ENCODE measurements at regions not wholly inside any gene's neighbourhood (a gene's known extent, or its start where the extent isn't known, plus 50 kb on each side); places are given as distances from the start of the nearest gene placed in this dataset.
"Not testable (repeated sequence)": the region's sequence is repeated elsewhere in the genome, so short reads cannot be mapped to it uniquely, and the experiment has no call there.

GRCh38 chr2:215577356-215577755 lies 141.5 kb upstream of the FN1 start:
- DNase-seq: peak; percentile 82

GRCh38 chr2:215576572-215576971 lies 140.7 kb upstream of the FN1 start:
- DNase-seq: no peak

- DNase-seq: peak; percentile 52
Observed at GRCh38 chr2:215573496-215573895, 137.6 kb upstream of the FN1 start.

DNA sequence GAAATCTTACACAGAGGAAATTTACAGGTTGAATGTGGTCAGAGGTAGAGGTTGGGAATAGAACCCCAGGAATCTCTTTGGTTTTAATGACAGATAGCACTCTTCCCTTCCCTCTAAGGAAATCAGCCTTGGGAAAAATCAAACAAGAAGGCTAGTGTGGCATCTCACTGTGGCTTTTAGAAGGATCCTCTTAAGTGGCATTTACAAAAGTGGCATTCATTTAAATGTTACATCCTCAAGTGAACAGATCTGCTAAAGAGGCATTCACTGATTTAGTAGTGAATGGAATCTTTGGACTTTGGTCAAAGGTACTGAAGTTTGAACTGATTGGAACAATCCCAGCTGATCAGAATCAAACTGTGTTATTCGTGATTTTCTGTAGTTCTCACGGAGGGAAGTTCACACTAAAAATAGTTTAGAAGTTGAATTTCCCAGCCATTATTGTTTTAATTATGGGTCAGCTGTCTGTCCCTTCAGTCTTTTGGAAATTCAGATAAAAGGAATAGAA lies 136.5 kb upstream of the FN1 start:
- no peak for DNase-seq

GRCh38 chr2:215571689-215572088 lies 135.8 kb upstream of the FN1 start:
- no peak for DNase-seq

GRCh38 chr2:215567504-215567903 lies 131.6 kb upstream of the FN1 start:
- no peak for DNase-seq

DNA sequence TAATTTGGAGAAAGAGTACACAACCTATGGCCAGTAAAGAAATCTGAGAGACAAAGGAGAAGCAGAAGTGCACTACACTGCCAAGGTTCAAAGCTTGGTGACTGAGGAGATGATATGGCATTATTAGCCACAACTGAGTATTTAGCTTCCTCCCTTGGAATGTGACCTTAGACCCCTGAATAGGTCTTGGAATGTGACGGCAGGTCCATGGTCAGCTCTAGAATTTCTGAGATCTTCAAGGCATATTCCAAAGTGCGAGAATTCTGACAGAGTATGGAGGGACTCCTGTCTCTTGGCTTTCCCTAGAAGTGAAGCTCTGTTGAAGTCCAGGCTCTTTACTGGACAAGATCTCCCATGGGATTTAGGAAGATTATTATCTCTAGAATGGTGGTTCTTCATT lies 130.0 kb upstream of the FN1 start:
- no peak for DNase-seq

DNA sequence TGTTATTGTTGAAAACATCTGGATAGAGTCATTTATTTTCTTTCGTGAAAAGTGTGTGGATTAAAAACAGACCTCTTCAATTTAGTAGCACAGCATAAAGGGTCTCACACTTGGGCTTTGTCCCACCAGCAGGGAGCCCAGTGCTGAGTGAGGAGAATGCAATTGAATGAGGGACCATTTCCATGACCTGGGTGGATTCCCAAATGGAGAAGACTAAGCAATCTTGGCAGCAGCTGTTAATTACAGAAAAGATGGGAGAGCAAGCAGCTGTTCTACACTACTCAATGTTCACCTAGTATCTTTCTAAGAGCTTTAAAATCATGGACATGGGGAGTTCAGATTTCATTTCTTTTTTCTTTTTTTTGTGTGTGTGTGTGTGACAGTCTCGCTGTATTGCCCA lies 121.8 kb upstream of the FN1 start:
- no peak for DNase-seq

DNA sequence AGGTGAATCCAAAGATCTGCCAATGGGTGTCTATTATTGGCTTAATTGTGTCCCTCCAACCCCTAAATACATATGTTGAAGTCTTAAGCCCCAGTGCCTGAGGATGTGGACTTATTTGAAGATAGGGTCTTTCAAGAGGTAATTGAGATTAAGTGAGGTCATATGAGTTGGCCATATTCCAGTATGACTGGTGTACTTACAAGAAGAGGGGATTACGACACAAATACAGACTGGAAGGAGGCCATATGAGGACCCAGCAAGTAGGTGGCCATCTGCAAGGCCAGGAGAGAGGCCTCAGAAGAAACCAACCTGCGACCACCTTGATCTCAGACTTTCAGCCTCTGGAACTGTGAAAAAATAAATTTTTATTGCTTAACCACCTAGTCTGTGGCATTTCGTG lies 121.1 kb upstream of the FN1 start:
- DNase-seq: no peak

- DNase-seq: peak; percentile 80
Observed at GRCh38 chr2:215554689-215555498, 119.0 kb upstream of the FN1 start.

DNA sequence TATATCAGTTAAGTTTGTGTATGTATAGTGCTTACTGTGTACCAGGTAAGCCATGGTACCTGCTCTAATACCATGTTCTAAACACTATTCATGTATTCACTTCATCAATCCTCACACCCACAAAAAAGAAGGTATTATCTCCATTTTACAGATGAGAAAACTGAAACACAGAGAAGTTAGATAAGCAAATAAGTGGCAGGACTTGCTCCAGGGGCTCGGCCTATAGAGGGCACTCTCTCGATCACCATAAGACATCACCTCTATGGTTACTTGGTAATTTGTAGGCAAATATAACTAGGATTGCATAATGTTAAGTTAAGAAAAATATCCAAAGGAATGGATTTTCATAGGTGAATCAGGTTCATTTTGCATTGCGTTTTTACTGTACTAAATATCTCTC lies 118.1 kb upstream of the FN1 start:
- DNase-seq: peak; percentile 34

GRCh38 chr2:215552144-215552580 lies 116.3 kb upstream of the FN1 start:
- no peak for DNase-seq

- no peak for DNase-seq
Observed at GRCh38 chr2:215550331-215550730, 114.5 kb upstream of the FN1 start.

GRCh38 chr2:215548714-215549113 lies 112.8 kb upstream of the FN1 start:
- peak; percentile 24 for DNase-seq

DNA sequence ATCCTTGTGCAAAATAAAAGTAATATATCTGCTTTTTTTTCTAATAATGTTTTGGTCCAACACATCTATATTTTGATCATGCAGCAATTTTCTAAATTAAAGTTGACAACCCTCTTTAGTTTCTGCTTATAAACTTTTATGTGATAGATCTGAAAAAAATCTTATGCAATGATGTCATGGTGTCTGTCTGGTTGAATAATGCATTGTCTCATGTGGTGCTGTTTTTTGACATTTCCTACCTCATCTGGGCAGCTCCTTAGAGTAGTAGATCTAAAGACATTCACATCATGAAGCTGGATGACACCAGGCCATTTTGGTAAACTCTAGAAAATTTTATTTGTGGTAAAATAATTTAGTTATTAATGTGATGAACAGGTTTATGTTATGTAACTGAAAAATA lies 106.8 kb upstream of the FN1 start:
- no peak for DNase-seq

- DNase-seq: peak; percentile 96
Observed at GRCh38 chr2:215540658-215541057, 104.8 kb upstream of the FN1 start.

GRCh38 chr2:215537611-215538010 lies 101.7 kb upstream of the FN1 start:
- peak; percentile 90 for DNase-seq

DNA sequence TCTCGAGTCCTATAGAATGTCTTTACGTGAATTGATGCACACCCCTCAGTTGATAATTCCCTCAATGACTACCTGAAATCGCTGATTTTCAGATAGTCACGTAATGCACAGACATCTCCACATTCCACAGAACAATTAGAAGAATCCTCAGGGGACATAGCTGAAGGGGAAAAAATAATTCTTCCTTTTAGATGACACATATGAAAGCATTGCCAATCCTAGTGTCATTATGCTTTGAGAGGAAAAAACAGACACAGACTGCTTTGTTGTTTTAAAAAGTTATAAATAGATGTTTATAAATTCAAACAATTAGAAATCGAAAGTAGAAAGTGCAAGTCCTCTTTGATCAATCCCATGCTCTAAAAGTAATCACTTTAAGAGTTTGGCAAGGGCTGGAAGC lies 100.6 kb upstream of the FN1 start:
- DNase-seq: no peak

DNA sequence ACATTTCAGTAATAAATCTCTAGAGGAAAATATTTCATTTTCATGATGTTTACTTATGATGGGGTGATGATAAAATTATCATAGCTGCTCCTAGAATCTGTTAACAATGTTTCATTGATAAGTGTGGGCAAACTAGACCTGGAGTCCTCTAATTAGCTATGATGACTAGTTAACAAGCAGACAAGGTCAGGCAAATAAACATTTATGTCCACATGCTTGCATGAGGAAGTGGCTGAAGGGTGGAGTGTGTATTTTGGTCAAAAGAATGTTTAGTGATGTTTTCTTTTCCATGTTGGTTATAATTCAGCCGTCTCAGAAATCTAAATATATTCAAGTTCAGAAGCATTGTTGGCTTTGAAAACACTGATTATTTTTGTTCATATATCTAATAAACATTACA lies 99.9 kb upstream of the FN1 start:
- peak; percentile 33 for DNase-seq

GRCh38 chr2:215535125-215535668 lies 99.3 kb upstream of the FN1 start:
- DNase-seq: peak; percentile 35

DNA sequence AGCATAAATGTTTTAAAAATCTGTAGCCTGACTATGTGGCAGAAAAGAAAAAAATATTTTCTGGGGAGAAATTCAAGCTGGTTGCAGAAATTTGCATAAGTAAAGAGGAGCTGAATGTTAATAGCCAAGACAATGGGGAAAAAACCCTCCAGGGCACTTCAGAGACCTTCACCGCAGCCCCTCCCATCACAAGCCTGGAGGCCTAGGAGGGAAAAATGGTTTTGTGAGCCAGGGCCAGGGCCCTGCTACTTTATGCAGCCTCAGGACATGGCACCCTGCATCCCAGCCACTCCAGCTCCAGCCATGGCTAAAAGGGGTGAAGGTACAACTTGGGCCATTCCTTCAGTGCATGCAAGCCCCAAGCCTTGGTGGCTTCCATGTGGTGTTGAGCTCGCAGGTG lies 97.8 kb upstream of the FN1 start:
- not testable (repeated sequence) for DNase-seq

- DNase-seq: no peak
Observed at GRCh38 chr2:215532844-215533243, 97.0 kb upstream of the FN1 start.

DNA sequence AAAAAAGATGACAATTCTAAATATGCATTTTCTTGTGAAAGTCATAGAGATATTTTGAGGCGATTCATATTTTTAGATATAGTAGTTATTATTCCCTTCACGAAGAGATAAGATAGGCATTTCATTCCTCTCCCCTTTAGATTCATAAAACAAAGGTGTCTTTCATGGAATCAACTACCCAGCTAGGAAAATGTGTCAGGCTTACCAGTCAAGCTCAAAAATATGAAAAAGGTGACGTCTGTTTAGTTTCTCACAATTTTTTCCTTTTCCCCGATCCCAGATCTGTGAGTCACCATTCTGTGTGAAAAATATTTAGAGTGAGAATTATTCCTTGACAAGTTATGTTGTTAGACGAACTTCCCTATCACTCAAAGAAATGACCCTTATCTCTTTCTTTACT lies 95.4 kb upstream of the FN1 start:
- DNase-seq: peak; percentile 82

DNA sequence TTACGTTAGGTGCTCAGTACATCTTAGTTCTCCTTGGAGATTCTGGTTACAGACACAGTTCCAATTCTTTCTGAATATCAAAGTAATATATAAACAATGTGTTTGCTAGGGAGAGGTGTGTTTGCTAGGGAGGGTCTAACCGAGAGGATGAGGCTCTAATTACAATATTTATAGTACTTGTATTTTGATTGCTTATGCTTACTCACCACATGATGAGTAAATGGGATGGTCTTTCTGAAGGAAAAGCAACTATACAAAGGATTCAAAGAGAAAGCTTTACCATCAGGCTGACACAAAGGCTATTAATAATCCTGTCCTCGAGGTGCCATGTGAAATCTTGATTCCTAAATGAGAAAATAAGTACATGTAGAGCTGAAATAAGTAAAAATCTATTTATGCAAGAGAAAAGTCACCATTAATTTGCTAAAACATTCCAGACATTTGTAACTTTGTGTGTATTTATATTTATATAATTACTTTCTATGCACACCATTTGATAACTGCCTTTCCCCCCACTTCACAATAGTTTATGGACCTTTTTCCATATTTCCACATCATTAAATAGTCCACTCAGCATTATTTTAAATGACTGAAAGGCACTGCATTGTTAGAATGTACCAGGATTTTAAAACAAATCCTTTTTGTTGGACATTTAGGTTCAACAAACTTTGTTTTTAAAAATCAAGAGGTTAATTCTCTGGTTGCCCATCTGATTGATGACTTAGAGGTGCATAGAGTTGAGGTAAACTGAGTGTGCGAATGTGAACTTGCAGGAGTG lies 94.5 kb upstream of the FN1 start:
- peak; percentile 85 for DNase-seq

All from HCEC 1CT (cell line).